Mucosa of descending colon (tissue), 3 donors: ENCODE measurements at regions not wholly inside any gene's neighbourhood (a gene's known extent, or its start where the extent isn't known, plus 50 kb on each side); places are given as distances from the start of the nearest gene placed in this dataset.

Experiments
- ATAC-seq: fragments of 200-7000 bp; cut with Tn5 transposase; one replicate; pipeline ENCODE4 v1.9.1; 2020; ENCODE audit warnings: mild to moderate bottlenecking, moderate library complexity
- DNase-seq, 3 donors: peaks; one replicate each; pipeline ENCODE4 v3.0.0-alpha.2; 2020
- H3K36me3 ChIP-seq: fragments of 200-600 bp; one replicate; pipeline ENCODE4 v1.8.0; 2021; ENCODE audit warnings: low read depth, mild to moderate bottlenecking
- H3K4me1 ChIP-seq: fragments of 200-600 bp; one replicate; pipeline ENCODE4 v1.8.0; 2021; ENCODE audit warnings: low read depth, mild to moderate bottlenecking
- H3K4me3 ChIP-seq: fragments of 200-600 bp; one replicate; pipeline ENCODE4 v1.8.0; 2021; ENCODE audit warnings: mild to moderate bottlenecking
- H3K9me3 ChIP-seq: fragments of 200-600 bp; one replicate; pipeline ENCODE4 v1.8.0; 2021; ENCODE audit warnings: mild to moderate bottlenecking
- CTCF ChIP-seq: fragments of 200-600 bp; IDR thresholded peaks from one replicate; pipeline ENCODE4 v1.8.0; 2022; ENCODE audit warnings: antibody characterized with exemption, mild to moderate bottlenecking
- intact Hi-C, 2 donors: fragments of 100-400 bp; cut with DNase I in 1 of 2; cut with micrococcal nuclease in 1 of 2; formaldehyde crosslinking; loops; one replicate each; pipeline versions ENCODE4 v1.11.0 to v1.11.1; 2022; cut with DNase I, micrococcal nuclease
- donor health status: DM: no; HTN: no; CAD: no; lungs with moderate emphysema.
- donor health status: DM: no; HTN: no; CAD: no.
- donor health status: DM: no; HTN: yes; CAD: no.

- no peak for TF ChIP-seq CTCF
- no peak for DNase-seq
- Histone ChIP-seq H3K4me1 (no peaks in the 10 kb centered on the region), H3K36me3 (no peaks in the 10 kb centered on the region), H3K9me3 (no peaks in the 10 kb centered on the region), H3K4me3 (no peak overlapping the region)
- ATAC-seq, result no peak
- intact Hi-C loops, result no loop called here
These were observed 260.4 kb upstream of the DPYD start for GRCh38 chr1:98181036-98181764.

- TF ChIP-seq CTCF, result no peak
- DNase-seq (no peak), ATAC-seq (no peak)
- no peaks in the 10 kb centered on the region for H3K9me3 ChIP-seq
- no peak overlapping the region for H3K4me3 ChIP-seq
- no peaks in the 10 kb centered on the region for H3K4me1 ChIP-seq
- no peaks in the 10 kb centered on the region for H3K36me3 ChIP-seq
- intact Hi-C loops, result no loop called here
These were observed 258.4 kb upstream of the DPYD start for GRCh38 chr1:98179151-98179773.

- H3K36me3 ChIP-seq, result no peaks in the 10 kb centered on the region
- no peaks in the 10 kb centered on the region for H3K4me1 ChIP-seq
- DNase-seq, result no peak
- TF ChIP-seq CTCF, result no peak
- no peak overlapping the region for H3K4me3 ChIP-seq
- ATAC-seq, result no peak
- intact Hi-C loops, result no loop called here
- H3K9me3 ChIP-seq, result no peaks in the 10 kb centered on the region
These were observed 256.9 kb upstream of the DPYD start for GRCh38 chr1:98177751-98178150.

GRCh38 chr1:98176936-98177335 is 256.1 kb upstream of the DPYD start:
- intact Hi-C loops, result no loop called here

GRCh38 chr1:98176414-98176813 is 255.6 kb upstream of the DPYD start:
- no peak for TF ChIP-seq CTCF
- H3K36me3 ChIP-seq, result no peaks in the 10 kb centered on the region
- DNase-seq, result no peak
- no peaks in the 10 kb centered on the region for H3K9me3 ChIP-seq
- no peak for ATAC-seq
- no peak overlapping the region for H3K4me3 ChIP-seq
- H3K4me1 ChIP-seq, result no peaks in the 10 kb centered on the region
- intact Hi-C loops, result no loop called here

More at GRCh38 chr1:98176936-98177335, 256.1 kb upstream of the DPYD start:
- no peaks in the 10 kb centered on the region for H3K4me1 ChIP-seq
- H3K9me3 ChIP-seq, result no peaks in the 10 kb centered on the region
- no peaks in the 10 kb centered on the region for H3K36me3 ChIP-seq
- no peak for ATAC-seq
- TF ChIP-seq CTCF, result no peak
- H3K4me3 ChIP-seq, result no peak overlapping the region
- DNase-seq, result no peak
